Thymus (tissue), 11 donors: ENCODE measurements at regions not wholly inside any gene's neighbourhood (a gene's known extent, or its start where the extent isn't known, plus 50 kb on each side); places are given as distances from the start of the nearest gene placed in this dataset.

Experiments used
- DNase-seq, 9 donors: peaks; one replicate each; pipeline ENCODE4 v3.0.0-alpha.2; 2013; ENCODE audit warnings: low spot score in 9 of 9, low read depth in 6 of 9, missing footprints in 1 of 9
- H3K27ac ChIP-seq, 2 donors: one replicate each; pipeline ENCODE4 v1.5.1; 2013; ENCODE audit warnings: control low read depth in 1 of 2, low read depth in 1 of 2, low read length in 1 of 2, mild to moderate bottlenecking in 1 of 2, moderate library complexity in 1 of 2
- H3K27me3 ChIP-seq, 2 donors: one replicate each; pipeline ENCODE4 v1.5.1; 2013; ENCODE audit warnings: low read length in 1 of 2; ENCODE audit not compliant: control insufficient read depth in 2 of 2, insufficient read depth in 1 of 2
- H3K36me3 ChIP-seq, 2 donors: one replicate each; pipeline ENCODE4 v1.5.1; 2013; ENCODE audit warnings: low read length in 1 of 2, mild to moderate bottlenecking in 1 of 2, moderate library complexity in 1 of 2; ENCODE audit not compliant: control insufficient read depth in 2 of 2, insufficient read depth in 2 of 2
- H3K4me1 ChIP-seq, 2 donors: one replicate each; pipeline ENCODE4 v1.5.1; 2013; ENCODE audit warnings: low read length in 2 of 2; ENCODE audit not compliant: control insufficient read depth in 2 of 2, insufficient read depth in 2 of 2
- H3K4me3 ChIP-seq, 2 donors: one replicate each; pipeline ENCODE4 v1.5.1; 2013; ENCODE audit warnings: low read length in 2 of 2, control low read depth in 1 of 2, mild to moderate bottlenecking in 1 of 2
- H3K9me3 ChIP-seq, 2 donors: one replicate each; pipeline ENCODE4 v1.5.1; 2013; ENCODE audit warnings: low read length in 1 of 2, mild to moderate bottlenecking in 1 of 2; ENCODE audit not compliant: control insufficient read depth in 2 of 2, insufficient read depth in 1 of 2
- WGBS: extraction: QIAGEN DNeasy Blood & Tissue Kit; methylation state at CpG from one replicate; pipeline ENCODE4 v1.1.7; 2013; 5-methylcytosine and 5-hydroxymethylcytosine counted together
- donor health status: healthy.

DNA sequence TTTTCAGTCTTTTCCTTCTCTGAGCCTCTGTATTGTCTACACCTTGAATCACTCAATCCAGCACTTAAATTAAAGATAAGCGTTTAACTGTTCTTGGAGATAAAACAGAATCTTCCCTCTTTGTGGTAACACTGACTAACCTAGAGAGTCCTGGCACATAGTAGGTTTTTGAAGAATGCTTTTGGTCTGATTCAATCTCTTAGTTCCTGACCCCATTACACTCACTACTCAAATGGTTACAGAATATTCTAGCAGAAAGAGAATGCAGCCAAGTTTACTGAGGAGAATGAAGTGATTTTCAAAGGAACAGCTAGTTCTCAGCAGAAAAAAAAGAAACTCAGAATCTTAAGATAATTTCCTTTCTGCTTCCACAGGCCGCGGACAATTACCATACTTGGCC is 309.2 kb upstream of the PRMT6 start:
- Histone ChIP-seq H3K4me3 (no peak overlapping the region), H3K27me3 (no peaks in the 10 kb centered on the region), H3K4me1 (no peaks in the 10 kb centered on the region), H3K36me3 (no peaks in the 10 kb centered on the region), H3K9me3 (no peaks in the 10 kb centered on the region), H3K27ac (no peak overlapping the region)
- 85% methylated on average over 3 of the region's 3 CpGs for WGBS
- no peak for DNase-seq

DNA sequence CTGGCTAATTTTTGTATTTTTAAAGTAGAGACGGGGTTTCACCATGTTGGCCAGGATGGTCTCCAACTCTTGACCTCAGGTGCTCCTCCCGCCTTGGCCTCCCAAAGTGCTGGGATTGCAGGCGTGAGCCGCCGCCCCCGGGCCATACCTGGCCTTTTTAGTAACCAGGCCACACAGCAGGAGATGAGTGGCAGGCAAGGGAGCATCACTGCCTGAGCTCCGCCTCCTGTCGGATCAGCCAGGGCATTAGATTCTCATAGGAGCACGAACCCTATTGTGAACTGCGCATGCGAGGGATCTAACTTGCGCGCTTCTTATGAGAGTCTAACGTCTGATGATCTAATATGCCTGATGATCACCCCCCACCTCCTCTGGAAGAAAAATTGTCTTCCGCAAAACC is 308.7 kb upstream of the PRMT6 start:
- H3K9me3 ChIP-seq = no peaks in the 10 kb centered on the region
- no peak overlapping the region for H3K27ac ChIP-seq
- H3K4me1 ChIP-seq = no peaks in the 10 kb centered on the region
- no peaks in the 10 kb centered on the region for H3K36me3 ChIP-seq
- WGBS = 96% methylated on average over 15 of the region's 15 CpGs
- no peak for DNase-seq
- no peaks in the 10 kb centered on the region for H3K27me3 ChIP-seq
- no peak overlapping the region for H3K4me3 ChIP-seq

DNA sequence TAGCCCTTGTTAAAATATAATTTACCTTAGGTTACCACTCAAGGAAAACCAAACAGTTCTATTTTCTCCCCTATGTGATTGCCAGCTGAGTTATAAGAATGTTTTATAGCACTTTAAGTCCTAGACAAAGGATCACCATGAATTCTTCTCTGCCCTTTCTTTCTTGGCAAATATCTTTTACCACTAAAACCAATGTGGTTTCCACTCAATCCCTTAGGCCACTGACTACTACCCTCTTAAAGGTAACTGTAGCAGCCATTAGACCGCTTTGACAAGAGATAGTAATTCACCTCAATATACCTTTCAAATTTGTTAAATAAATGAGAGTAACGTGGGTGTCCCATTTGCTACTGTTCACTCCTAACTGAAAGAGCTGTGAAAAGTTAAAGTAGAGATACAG is 307.9 kb upstream of the PRMT6 start:
- Histone ChIP-seq H3K4me1 (no peaks in the 10 kb centered on the region), H3K27ac (no peak overlapping the region), H3K9me3 (no peaks in the 10 kb centered on the region), H3K36me3 (no peaks in the 10 kb centered on the region), H3K27me3 (no peaks in the 10 kb centered on the region), H3K4me3 (no peak overlapping the region)
- WGBS = 80% methylated on average over 2 of the region's 2 CpGs
- DNase-seq = no peak

DNA sequence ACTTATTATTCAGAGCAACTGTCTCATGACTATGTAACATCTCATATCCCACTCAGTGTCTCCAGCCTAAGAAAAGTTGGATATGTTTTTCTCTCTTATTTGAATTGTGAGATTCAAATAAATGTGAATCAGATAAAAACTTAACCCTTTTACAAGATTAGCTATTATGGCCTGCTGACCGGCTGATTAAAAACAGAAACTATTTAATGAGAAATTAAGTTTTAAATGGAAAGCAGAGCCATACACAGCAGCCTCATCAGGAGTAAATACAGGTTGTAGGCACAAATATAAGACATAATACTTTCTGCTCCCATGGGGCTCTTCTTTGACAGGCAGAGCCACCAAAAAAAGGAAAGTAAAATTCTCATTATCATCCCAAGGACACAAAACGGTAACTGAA is 307.0 kb upstream of the PRMT6 start:
- Histone ChIP-seq H3K36me3 (no peaks in the 10 kb centered on the region), H3K4me1 (no peaks in the 10 kb centered on the region), H3K27ac (no peak overlapping the region), H3K27me3 (no peaks in the 10 kb centered on the region), H3K4me3 (no peak overlapping the region), H3K9me3 (no peaks in the 10 kb centered on the region)
- DNase-seq = no peak
- 97% methylated on average over 2 of the region's 2 CpGs for WGBS

- no peak overlapping the region for H3K4me3 ChIP-seq
- DNase-seq = no peak
- no peaks in the 10 kb centered on the region for H3K4me1 ChIP-seq
- H3K27me3 ChIP-seq = no peaks in the 10 kb centered on the region
- 84% methylated on average over 1 of the region's 1 CpG for WGBS
- H3K27ac ChIP-seq = no peak overlapping the region
- H3K36me3 ChIP-seq = no peaks in the 10 kb centered on the region
- H3K9me3 ChIP-seq = no peaks in the 10 kb centered on the region
Observed at GRCh38 chr1:106749906-106750305, 306.6 kb upstream of the PRMT6 start.

GRCh38 chr1:106751002-106751401 is 305.5 kb upstream of the PRMT6 start:
- no peaks in the 10 kb centered on the region for H3K27me3 ChIP-seq
- H3K9me3 ChIP-seq = no peaks in the 10 kb centered on the region
- no peaks in the 10 kb centered on the region for H3K36me3 ChIP-seq
- H3K4me1 ChIP-seq = no peaks in the 10 kb centered on the region
- 71% methylated on average over 2 of the region's 2 CpGs for WGBS
- no peak for DNase-seq
- H3K4me3 ChIP-seq = no peak overlapping the region
- H3K27ac ChIP-seq = no peak overlapping the region

GRCh38 chr1:106753066-106753465 is 303.4 kb upstream of the PRMT6 start:
- Histone ChIP-seq H3K27ac (no peak overlapping the region), H3K4me3 (no peak overlapping the region), H3K9me3 (no peaks in the 10 kb centered on the region), H3K36me3 (no peaks in the 10 kb centered on the region), H3K4me1 (no peaks in the 10 kb centered on the region), H3K27me3 (no peaks in the 10 kb centered on the region)
- 91% methylated on average over 1 of the region's 1 CpG for WGBS
- no peak for DNase-seq

- no peaks in the 10 kb centered on the region for H3K27me3 ChIP-seq
- H3K27ac ChIP-seq = no peak overlapping the region
- H3K9me3 ChIP-seq = no peaks in the 10 kb centered on the region
- DNase-seq = no peak
- no peaks in the 10 kb centered on the region for H3K4me1 ChIP-seq
- H3K36me3 ChIP-seq = no peaks in the 10 kb centered on the region
- WGBS = 89% methylated on average over 1 of the region's 1 CpG
- no peak overlapping the region for H3K4me3 ChIP-seq
Observed at GRCh38 chr1:106754957-106755356, 301.5 kb upstream of the PRMT6 start.

DNA sequence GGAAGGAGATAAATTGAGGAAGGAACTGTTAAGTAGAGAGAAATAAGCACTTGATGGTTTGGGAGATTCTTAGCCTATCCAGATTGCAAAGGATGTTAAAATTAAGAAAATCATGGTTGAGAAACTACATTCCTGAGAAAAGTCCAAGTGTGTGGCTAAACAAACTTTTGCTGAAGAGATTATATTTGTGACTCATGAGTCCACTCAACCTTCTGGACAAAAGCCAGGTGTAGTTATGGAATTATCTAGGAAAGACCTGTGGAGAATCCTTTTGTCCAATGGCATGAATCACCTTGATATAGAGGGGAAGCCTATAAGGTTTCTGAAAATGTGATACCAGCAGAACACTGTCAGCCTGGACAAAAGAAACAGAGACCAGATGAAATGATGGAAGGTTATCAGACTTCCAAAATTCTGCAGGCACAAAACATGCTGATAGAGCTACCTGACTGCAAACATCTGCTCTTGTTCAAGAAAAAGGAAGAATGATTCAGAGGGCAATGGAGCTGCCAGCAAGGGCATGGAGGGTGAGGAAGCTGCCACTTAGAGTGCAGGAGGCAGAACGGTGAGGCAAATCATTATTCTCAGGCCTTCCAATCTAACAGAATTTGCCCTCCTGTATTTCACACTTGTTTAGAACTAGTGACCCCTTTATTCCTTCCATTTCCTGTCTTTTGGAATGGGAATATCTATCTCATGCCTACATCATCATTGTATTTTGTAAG is 300.6 kb upstream of the PRMT6 start:
- 53% methylated on average over 1 of the region's 1 CpG for WGBS

More for the DNA sequence above, 300.6 kb upstream of the PRMT6 start:
- Histone ChIP-seq H3K4me1 (no peaks in the 10 kb centered on the region), H3K27me3 (no peaks in the 10 kb centered on the region), H3K4me3 (no peak overlapping the region), H3K27ac (no peak overlapping the region), H3K36me3 (no peaks in the 10 kb centered on the region), H3K9me3 (no peaks in the 10 kb centered on the region)
- no peak for DNase-seq
